ENCODE measurements at regions not wholly inside any gene's neighbourhood (a gene's known extent, or its start where the extent isn't known, plus 50 kb on each side); places are given as distances from the start of the nearest gene placed in this dataset.

- Histone ChIP-seq H3K4me3 (replicated peaks; ENCODE audit: low read depth, low read length) (no peak overlapping the region), H3K27me3 (replicated peaks; ENCODE audit: control insufficient read depth, insufficient read depth, low read length) (no peaks in the 10 kb centered on the region), H3K36me3 (ENCODE audit: control insufficient read depth, insufficient read depth, low read length) (no peaks in the 10 kb centered on the region)
- no peak for TF ChIP-seq CTCF (IDR thresholded peaks at IDR 0.05; ENCODE audit: insufficient read depth, low read length, poor library complexity, severe bottlenecking)
- DNase-seq (ENCODE audit: extremely low read depth, insufficient read length) = no peak
Measured at GRCh38 chr3:31255007-31255581, 277.6 kb upstream of the STT3B start.

- TF ChIP-seq CTCF (IDR thresholded peaks at IDR 0.05; ENCODE audit: insufficient read depth, low read length, poor library complexity, severe bottlenecking) = no peak
- DNase-seq (ENCODE audit: extremely low read depth, insufficient read length) = no peak
- Histone ChIP-seq H3K36me3 (ENCODE audit: control insufficient read depth, insufficient read depth, low read length) (no peaks in the 10 kb centered on the region), H3K27me3 (replicated peaks; ENCODE audit: control insufficient read depth, insufficient read depth, low read length) (no peaks in the 10 kb centered on the region), H3K4me3 (replicated peaks; ENCODE audit: low read depth, low read length) (no peak overlapping the region)
Measured at GRCh38 chr3:31262201-31262600, 270.5 kb upstream of the STT3B start.

GRCh38 chr3:31263897-31264296 is 268.8 kb upstream of the STT3B start:
- Histone ChIP-seq H3K4me3 (replicated peaks; ENCODE audit: low read depth, low read length) (no peak overlapping the region), H3K36me3 (ENCODE audit: control insufficient read depth, insufficient read depth, low read length) (no peaks in the 10 kb centered on the region), H3K27me3 (replicated peaks; ENCODE audit: control insufficient read depth, insufficient read depth, low read length) (no peaks in the 10 kb centered on the region)
- DNase-seq (ENCODE audit: extremely low read depth, insufficient read length) = no peak
- no peak for TF ChIP-seq CTCF (IDR thresholded peaks at IDR 0.05; ENCODE audit: insufficient read depth, low read length, poor library complexity, severe bottlenecking)

- H3K36me3 ChIP-seq (ENCODE audit: control insufficient read depth, insufficient read depth, low read length) = no peaks in the 10 kb centered on the region
- no peak for TF ChIP-seq CTCF (IDR thresholded peaks at IDR 0.05; ENCODE audit: insufficient read depth, low read length, poor library complexity, severe bottlenecking)
- H3K4me3 ChIP-seq (replicated peaks; ENCODE audit: low read depth, low read length) = no peak overlapping the region
- no peak for DNase-seq (ENCODE audit: extremely low read depth, insufficient read length)
- no peaks in the 10 kb centered on the region for H3K27me3 ChIP-seq (replicated peaks; ENCODE audit: control insufficient read depth, insufficient read depth, low read length)
Measured at GRCh38 chr3:31265646-31266428, 266.9 kb upstream of the STT3B start.

GRCh38 chr3:31268868-31269267 is 263.9 kb upstream of the STT3B start:
- H3K36me3 ChIP-seq (ENCODE audit: control insufficient read depth, insufficient read depth, low read length) = no peaks in the 10 kb centered on the region
- no peak for DNase-seq (ENCODE audit: extremely low read depth, insufficient read length)
- no peak for TF ChIP-seq CTCF (IDR thresholded peaks at IDR 0.05; ENCODE audit: insufficient read depth, low read length, poor library complexity, severe bottlenecking)
- no peaks in the 10 kb centered on the region for H3K27me3 ChIP-seq (replicated peaks; ENCODE audit: control insufficient read depth, insufficient read depth, low read length)
- no peak overlapping the region for H3K4me3 ChIP-seq (replicated peaks; ENCODE audit: low read depth, low read length)
